Activated CD8-positive, alpha-beta memory T cell treated with anti-CD3 and anti-CD28 coated beads, Interleukin-2, amount 10 ng/mL, durations not matched to agents 7 days and 5 days (primary cell): ENCODE measurements at regions not wholly inside any gene's neighbourhood (a gene's known extent, or its start where the extent isn't known, plus 50 kb on each side); places are given as distances from the start of the nearest gene placed in this dataset.
"Not testable (repeated sequence)": the region's sequence is repeated elsewhere in the genome, so short reads cannot be mapped to it uniquely, and the experiment has no call there.

Experiments
- ATAC-seq: fragments of 150-1000 bp; cut with Tn5 transposase; one replicate; pipeline ENCODE4 v1.10.0; 2021; ENCODE audit warnings: moderate library complexity
- CTCF ChIA-PET: fragments of 350-600 bp; sonication (Branson Sonifier 250); formaldehyde crosslinking; loops from one replicate; lab custom pipeline; 2021; ENCODE audit warnings: antibody characterized with exemption; lab: Charles Lee
- DNase-seq: peaks from one replicate; pipeline ENCODE4 v3.0.0-alpha.2; 2020
- H3K27ac Mint-ChIP-seq: one replicate; pipeline ENCODE4 v1.8.0; 2021; ENCODE audit warnings: mild to moderate bottlenecking, mixed read lengths
- H3K27me3 Mint-ChIP-seq: one replicate; pipeline ENCODE4 v1.8.0; 2021; ENCODE audit warnings: mixed read lengths
- H3K36me3 Mint-ChIP-seq: one replicate; pipeline ENCODE4 v1.8.0; 2021; ENCODE audit warnings: mild to moderate bottlenecking, mixed read lengths
- H3K4me1 Mint-ChIP-seq: one replicate; pipeline ENCODE4 v1.8.0; 2021; ENCODE audit warnings: mixed read lengths
- H3K4me3 Mint-ChIP-seq: one replicate; pipeline ENCODE4 v1.8.0; 2021; ENCODE audit warnings: mild to moderate bottlenecking, moderate library complexity, mixed read lengths
- H3K9me3 Mint-ChIP-seq: one replicate; pipeline ENCODE4 v1.8.0; 2022; ENCODE audit warnings: low read depth, mixed read lengths

DNA sequence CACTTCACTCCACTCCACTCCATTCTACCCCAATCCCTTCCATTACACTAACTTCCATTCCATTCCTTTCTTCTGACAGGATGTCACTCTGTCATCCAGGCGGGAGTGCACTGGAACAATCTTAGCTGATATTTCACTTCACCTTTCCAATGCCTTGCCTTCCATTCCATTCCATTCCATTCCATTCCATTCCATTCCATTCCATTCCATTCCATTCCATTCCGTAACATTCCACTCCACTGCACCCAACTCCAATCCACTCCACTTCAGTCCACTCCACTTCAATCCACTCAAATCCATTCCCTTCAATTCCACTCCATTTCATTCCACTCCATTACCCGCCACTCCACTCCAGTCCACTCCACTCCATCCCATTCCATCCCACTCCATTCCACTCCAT, 1099.4 kb downstream of the TSPY10 start:
- Mint-ChIP-seq H3K4me1 (no peaks in the 10 kb centered on the region), H3K4me3 (no peak overlapping the region), H3K36me3 (peaks cover 10% of the 10 kb centered on the region), H3K27ac (no peak overlapping the region), H3K27me3 (no peaks in the 10 kb centered on the region), H3K9me3 (peaks cover 7% of the 10 kb centered on the region)
- DNase-seq (no peak), ATAC-seq (no peak)
- CTCF ChIA-PET = no interaction called here

DNA sequence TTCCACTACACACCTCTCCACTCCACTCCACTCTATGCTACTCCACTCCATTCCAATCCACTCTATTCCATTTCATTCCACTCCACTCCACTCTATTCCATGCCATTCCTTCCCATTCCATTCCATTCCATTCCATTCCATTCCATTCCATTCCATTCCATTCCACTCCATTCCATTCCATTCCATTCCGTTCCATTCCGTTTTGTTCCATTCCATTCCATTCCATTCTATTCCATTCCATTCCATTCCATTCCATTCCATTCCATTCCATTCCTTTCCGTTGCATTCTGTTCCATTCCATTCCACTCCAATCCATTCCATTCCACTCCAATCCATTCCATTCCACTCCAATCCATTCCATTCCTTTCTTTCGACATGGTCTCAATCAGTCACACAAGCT, 1121.1 kb downstream of the TSPY10 start:
- CTCF ChIA-PET, ATAC-seq, H3K27me3 Mint-ChIP-seq, H3K4me3 Mint-ChIP-seq, DNase-seq, H3K27ac Mint-ChIP-seq, H3K4me1 Mint-ChIP-seq: not testable (repeated sequence)
- peaks cover 23% of the 10 kb centered on the region for H3K9me3 Mint-ChIP-seq
- H3K36me3 Mint-ChIP-seq = peaks cover 20% of the 10 kb centered on the region

DNA sequence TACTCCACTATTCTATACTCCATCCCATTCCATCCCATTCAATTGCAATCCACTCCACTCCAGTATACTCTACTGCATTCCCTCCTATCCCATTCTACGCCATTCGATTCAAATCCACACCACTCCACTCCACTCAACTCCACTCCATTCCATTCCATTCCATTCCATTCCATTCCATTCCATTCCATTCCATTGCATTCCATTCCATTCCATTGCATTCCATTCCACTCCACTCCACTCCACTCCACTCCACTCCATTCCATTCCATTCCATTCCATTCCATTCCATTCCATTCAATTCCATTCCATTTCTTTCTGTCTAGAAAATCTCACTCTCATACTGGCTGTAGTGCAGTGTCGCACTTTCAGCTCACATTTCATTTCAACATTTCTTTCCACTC, 1129.4 kb downstream of the TSPY10 start:
- H3K4me1 Mint-ChIP-seq, H3K27me3 Mint-ChIP-seq, ATAC-seq, H3K4me3 Mint-ChIP-seq, H3K27ac Mint-ChIP-seq, CTCF ChIA-PET, DNase-seq: not testable (repeated sequence)
- Mint-ChIP-seq H3K36me3 (peaks cover 57% of the 10 kb centered on the region), H3K9me3 (peaks cover 74% of the 10 kb centered on the region)

DNA sequence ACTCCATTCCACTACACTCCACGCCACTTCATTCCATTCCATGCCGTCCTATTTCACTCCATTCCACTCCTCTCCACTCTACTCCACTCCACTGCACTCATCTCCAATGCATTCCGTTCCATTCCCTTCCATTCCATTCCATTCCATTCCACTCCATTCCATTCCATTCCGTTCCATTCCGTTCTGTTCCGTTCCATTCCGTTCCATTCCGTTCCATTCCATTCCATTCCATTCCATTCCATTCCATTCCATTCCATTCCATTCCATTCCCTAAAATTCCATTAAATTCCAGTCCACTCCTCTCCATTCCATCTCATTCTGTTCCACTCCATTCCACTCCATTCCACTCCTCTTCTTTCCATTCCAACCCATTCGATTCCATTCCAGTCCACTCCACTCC, 1139.1 kb downstream of the TSPY10 start:
- no peak overlapping the region for H3K4me3 Mint-ChIP-seq
- DNase-seq (no peak), ATAC-seq (no peak)
- H3K9me3 Mint-ChIP-seq = peaks cover 56% of the 10 kb centered on the region
- no peaks in the 10 kb centered on the region for H3K27me3 Mint-ChIP-seq
- peaks cover 36% of the 10 kb centered on the region for H3K36me3 Mint-ChIP-seq
- H3K27ac Mint-ChIP-seq = no peak overlapping the region
- H3K4me1 Mint-ChIP-seq = no peaks in the 10 kb centered on the region
- CTCF ChIA-PET = no interaction called here

DNA sequence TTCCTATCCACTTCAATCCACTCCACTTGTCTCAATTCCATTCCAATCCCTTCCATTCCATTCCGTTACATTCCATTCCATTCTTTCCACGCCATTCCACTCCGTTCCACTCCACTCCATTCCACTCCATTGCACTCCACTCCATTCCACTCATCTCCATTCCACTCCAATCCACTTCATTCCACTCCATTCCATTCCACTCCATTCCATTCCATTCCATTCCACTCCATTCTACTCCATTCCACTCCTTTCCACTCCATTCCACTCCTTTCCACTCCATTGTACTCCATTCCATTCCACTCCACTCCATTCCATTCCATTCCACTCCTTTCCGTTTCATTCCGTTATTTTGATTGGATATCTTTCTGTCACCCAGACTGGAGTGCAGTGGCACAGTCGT, 1158.7 kb downstream of the TSPY10 start:
- H3K27ac Mint-ChIP-seq = no peak overlapping the region
- H3K27me3 Mint-ChIP-seq = no peaks in the 10 kb centered on the region

More for the DNA sequence above, 1158.7 kb downstream of the TSPY10 start:
- Mint-ChIP-seq H3K4me1 (no peaks in the 10 kb centered on the region), H3K4me3 (no peak overlapping the region), H3K9me3 (peaks cover 73% of the 10 kb centered on the region), H3K36me3 (peaks cover 50% of the 10 kb centered on the region)
- no peak for DNase-seq
- CTCF ChIA-PET = no interaction called here
- ATAC-seq = no peak
